GM12878 (cell line): ENCODE measurements at regions not wholly inside any gene's neighbourhood (a gene's known extent, or its start where the extent isn't known, plus 50 kb on each side); places are given as distances from the start of the nearest gene placed in this dataset.

Experiments
- ATAC-seq: fragments of 200-7000 bp; cut with Tn5 transposase; 3 replicates; pipeline ENCODE4 v1.9.1; 2020; ENCODE audit warnings: mild to moderate bottlenecking, moderate library complexity
- BruUV-seq: library from RNA; stranded (reverse); fragments of 400-500 nt; replicated peaks from 2 replicates; lab custom pipeline; 2021; lab: Mats Ljungman, UMichigan
- CTCF ChIA-PET: fragments of 300-600 bp; sonication (Branson Sonifier 250); formaldehyde crosslinking; extraction: SDS; loops from one replicate; lab custom pipeline; 2021; ENCODE audit warnings: inconsistent platforms; lab: Yijun Ruan, JAX
- POLR2A ChIA-PET: fragments of 350-600 bp; formaldehyde crosslinking; extraction: SDS; loops from one replicate; lab custom pipeline; 2021; ENCODE audit warnings: inconsistent platforms; lab: Charles Lee
- RAD21 ChIA-PET: fragments of 300-600 bp; sonication (Branson Sonifier 250); formaldehyde crosslinking; loops from one replicate; lab custom pipeline; 2023; ENCODE audit warnings: antibody characterized with exemption; ENCODE audit not compliant: unreplicated experiment; lab: Charles Lee
- SMC1A ChIA-PET: fragments of 300-600 bp; sonication (Branson Sonifier 250); formaldehyde crosslinking; loops from one replicate; lab custom pipeline; 2023; ENCODE audit not compliant: unreplicated experiment, uncharacterized antibody; lab: Charles Lee
- DNase-seq: peaks from one replicate; pipeline ENCODE4 v3.0.0-alpha.2; 2011; ENCODE audit warnings: low read depth, low spot score
- FAIRE-seq: peaks from 3 replicates; lab custom pipeline; 2011; peaks lifted over from hg19 to GRCh38; lab: Jason Lieb, UNC
- H2AFZ ChIP-seq: 2 replicates; pipeline ENCODE4 v1.6.0; 2011; ENCODE audit warnings: low read depth, low read length, control low read depth; ENCODE audit not compliant: control insufficient read depth
- H3K27ac ChIP-seq: 2 replicates; pipeline ENCODE4 v1.5.1; 2011; ENCODE audit warnings: control low read depth; ENCODE audit not compliant: control insufficient read depth, insufficient read depth
- H3K27me3 ChIP-seq, 2 experiments: replicated peaks in 1 of 2; 2 replicates each; pipeline versions ENCODE4 v1.6.0 to v1.6.1; 2011; ENCODE audit warnings: low read length in 1 of 2; ENCODE audit not compliant: control insufficient read depth in 2 of 2, insufficient read depth in 2 of 2
- H3K36me3 ChIP-seq, 2 experiments: 2 replicates each; pipeline ENCODE4 v1.5.1; 2011; ENCODE audit warnings: low read length in 1 of 2; ENCODE audit not compliant: control insufficient read depth in 2 of 2, insufficient read depth in 2 of 2
- H3K4me1 ChIP-seq: 2 replicates; pipeline ENCODE4 v1.6.1; 2011; ENCODE audit warnings: mild to moderate bottlenecking, low read length, moderate library complexity, mixed read lengths; ENCODE audit not compliant: control insufficient read depth, insufficient read depth
- H3K4me2 ChIP-seq: 2 replicates; pipeline ENCODE4 v1.6.0; 2011; ENCODE audit warnings: control low read depth; ENCODE audit not compliant: control insufficient read depth, insufficient read depth
- H3K4me3 ChIP-seq: fragments of 200-600 bp; sonication (generic); 2 replicates; pipeline ENCODE4 v1.5.1; 2016
- H3K79me2 ChIP-seq: 2 replicates; pipeline ENCODE4 v1.6.0; 2011; ENCODE audit warnings: low read length; ENCODE audit not compliant: control insufficient read depth, insufficient read depth
- H3K9ac ChIP-seq: 2 replicates; pipeline ENCODE4 v1.8.0; 2011; ENCODE audit warnings: low read length, control low read depth, mixed read lengths; ENCODE audit not compliant: control insufficient read depth, insufficient read depth
- H3K9me3 ChIP-seq: replicated peaks from 3 replicates; pipeline ENCODE4 v1.5.1; 2011; ENCODE audit warnings: mild to moderate bottlenecking, low read length; ENCODE audit not compliant: control insufficient read depth, insufficient read depth
- H4K20me1 ChIP-seq: 2 replicates; pipeline ENCODE4 v1.6.0; 2011; ENCODE audit not compliant: control insufficient read depth, insufficient read depth
- CREB1 ChIP-seq: IDR thresholded peaks from 2 replicates; pipeline ENCODE4 v1.6.1; 2012; ENCODE audit warnings: low read depth, mild to moderate bottlenecking, inconsistent platforms
- MTA2 ChIP-seq: fragments of 450-650 bp; IDR thresholded peaks from 2 replicates; pipeline ENCODE4 v1.6.1; 2016; ENCODE audit warnings: low read depth, mild to moderate bottlenecking, moderate library complexity
- POLR2AphosphoS5 ChIP-seq: IDR thresholded peaks from 2 replicates; pipeline ENCODE4 v1.6.1; 2011; ENCODE audit warnings: mild to moderate bottlenecking, low read length, inconsistent platforms
- TCF3 ChIP-seq: IDR thresholded peaks from 2 replicates; pipeline ENCODE4 v1.6.1; 2012; ENCODE audit warnings: low read depth, mild to moderate bottlenecking, low read length, borderline replicate concordance; ENCODE audit not compliant: insufficient read depth
- WRNIP1 ChIP-seq: IDR thresholded peaks from 2 replicates; pipeline ENCODE4 v1.6.1; 2011; ENCODE audit warnings: low read depth, low read length, improper control_type of control experiment, borderline replicate concordance
- WGBS: methylation state at CpG from one replicate; pipeline ENCODE4 v1.1.6; 2016; ENCODE audit warnings: low lambda C conversion rate; ENCODE audit not compliant: insufficient replicate concordance, insufficient coverage; ENCODE audit errors: missing lambda C conversion rate; 5-methylcytosine and 5-hydroxymethylcytosine counted together
- in situ Hi-C: fragments of 300-500 bp; cut with MboI; formaldehyde crosslinking; loops from 9 replicates; pipeline ENCODE4 v1.14.3; 2018; ENCODE audit warnings: mixed read lengths
- intact Hi-C: fragments of 100-400 bp; cut with micrococcal nuclease; formaldehyde crosslinking; loops from one replicate; pipeline ENCODE4 v1.14.2; 2022; ENCODE audit not compliant: unreplicated experiment
- TF ChIP-seq, protein P1 (sequence below): fragments of 450-650 bp; conservative IDR thresholded peaks from 2 replicates; pipeline ENCODE4 v1.6.1; 2017; ENCODE audit warnings: mild to moderate bottlenecking, moderate library complexity
- TF ChIP-seq, protein P2 (sequence below): fragments of 450-650 bp; formaldehyde crosslinking; IDR thresholded peaks from 2 replicates; pipeline ENCODE4 v1.4.0; 2022; ENCODE audit warnings: mild to moderate bottlenecking, moderate library complexity

DNA sequence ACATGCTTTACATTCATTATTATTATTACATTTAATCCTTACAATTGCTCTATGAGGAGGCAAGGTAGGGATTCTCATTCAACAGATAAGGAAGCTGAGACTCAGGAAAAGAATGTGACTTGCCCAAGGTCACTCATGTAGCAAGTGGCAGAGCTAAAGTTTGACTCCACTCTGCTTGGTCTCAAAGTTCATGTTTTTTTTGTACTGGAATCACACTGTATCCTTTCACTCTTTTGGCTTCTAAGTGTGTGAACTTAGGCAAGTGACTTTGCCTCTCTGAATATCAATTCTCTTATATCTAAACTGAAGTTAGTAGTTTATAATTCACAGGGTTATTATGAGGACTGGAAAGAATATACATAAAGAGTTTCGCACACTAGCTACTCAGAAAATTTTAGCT is 247.9 kb upstream of the AR start:
- CTCF ChIA-PET: interaction anchor here (1.1 kb wide), 1 partner anchor 9 kb away, joined by 3 read pairs; no protein-coding TSS in a partner anchor
- RAD21 ChIA-PET: no interaction called here
- Histone ChIP-seq H3K4me1 (no peaks in the 10 kb centered on the region), H3K36me3 (no peaks in the 10 kb centered on the region), H2AFZ (no peak overlapping the region), H3K79me2 (no peaks in the 10 kb centered on the region), H3K4me2 (no peak overlapping the region), H3K27ac (no peak overlapping the region), H3K9me3 (no peaks in the 10 kb centered on the region), H4K20me1 (no peaks in the 10 kb centered on the region), H3K9ac (no peak overlapping the region), H3K27me3 (no peaks in the 10 kb centered on the region), H3K4me3 (no peak overlapping the region)
- intact Hi-C loops: no loop called here
- ATAC-seq: no peak
- POLR2A ChIA-PET: no interaction called here
- TF ChIP-seq TCF3 (no peak), WRNIP1 (no peak), MTA2 (no peak), POLR2AphosphoS5 (no peak), CREB1 (no peak)
- TF ChIP-seq, protein P1, sequence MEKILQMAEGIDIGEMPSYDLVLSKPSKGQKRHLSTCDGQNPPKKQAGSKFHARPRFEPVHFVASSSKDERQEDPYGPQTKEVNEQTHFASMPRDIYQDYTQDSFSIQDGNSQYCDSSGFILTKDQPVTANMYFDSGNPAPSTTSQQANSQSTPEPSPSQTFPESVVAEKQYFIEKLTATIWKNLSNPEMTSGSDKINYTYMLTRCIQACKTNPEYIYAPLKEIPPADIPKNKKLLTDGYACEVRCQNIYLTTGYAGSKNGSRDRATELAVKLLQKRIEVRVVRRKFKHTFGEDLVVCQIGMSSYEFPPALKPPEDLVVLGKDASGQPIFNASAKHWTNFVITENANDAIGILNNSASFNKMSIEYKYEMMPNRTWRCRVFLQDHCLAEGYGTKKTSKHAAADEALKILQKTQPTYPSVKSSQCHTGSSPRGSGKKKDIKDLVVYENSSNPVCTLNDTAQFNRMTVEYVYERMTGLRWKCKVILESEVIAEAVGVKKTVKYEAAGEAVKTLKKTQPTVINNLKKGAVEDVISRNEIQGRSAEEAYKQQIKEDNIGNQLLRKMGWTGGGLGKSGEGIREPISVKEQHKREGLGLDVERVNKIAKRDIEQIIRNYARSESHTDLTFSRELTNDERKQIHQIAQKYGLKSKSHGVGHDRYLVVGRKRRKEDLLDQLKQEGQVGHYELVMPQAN: no peak
- TF ChIP-seq, protein P2, sequence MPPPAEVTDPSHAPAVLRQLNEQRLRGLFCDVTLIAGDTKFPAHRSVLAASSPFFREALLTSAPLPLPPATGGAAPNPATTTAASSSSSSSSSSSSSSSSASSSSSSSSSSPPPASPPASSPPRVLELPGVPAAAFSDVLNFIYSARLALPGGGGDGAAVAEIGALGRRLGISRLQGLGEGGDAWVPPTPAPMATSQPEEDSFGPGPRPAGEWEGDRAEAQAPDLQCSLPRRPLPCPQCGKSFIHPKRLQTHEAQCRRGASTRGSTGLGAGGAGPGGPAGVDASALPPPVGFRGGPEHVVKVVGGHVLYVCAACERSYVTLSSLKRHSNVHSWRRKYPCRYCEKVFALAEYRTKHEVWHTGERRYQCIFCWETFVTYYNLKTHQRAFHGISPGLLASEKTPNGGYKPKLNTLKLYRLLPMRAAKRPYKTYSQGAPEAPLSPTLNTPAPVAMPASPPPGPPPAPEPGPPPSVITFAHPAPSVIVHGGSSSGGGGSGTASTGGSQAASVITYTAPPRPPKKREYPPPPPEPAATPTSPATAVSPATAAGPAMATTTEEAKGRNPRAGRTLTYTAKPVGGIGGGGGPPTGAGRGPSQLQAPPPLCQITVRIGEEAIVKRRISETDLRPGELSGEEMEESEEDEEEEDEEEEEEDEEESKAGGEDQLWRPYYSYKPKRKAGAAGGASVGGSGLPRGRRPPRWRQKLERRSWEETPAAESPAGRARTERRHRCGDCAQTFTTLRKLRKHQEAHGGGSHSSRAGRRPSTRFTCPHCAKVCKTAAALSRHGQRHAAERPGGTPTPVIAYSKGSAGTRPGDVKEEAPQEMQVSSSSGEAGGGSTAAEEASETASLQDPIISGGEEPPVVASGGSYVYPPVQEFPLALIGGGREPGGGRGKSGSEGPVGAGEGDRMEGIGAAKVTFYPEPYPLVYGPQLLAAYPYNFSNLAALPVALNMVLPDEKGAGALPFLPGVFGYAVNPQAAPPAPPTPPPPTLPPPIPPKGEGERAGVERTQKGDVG (CRISPR knock-in tag): no peak
- no TSS peak for BruUV-seq
- in situ Hi-C loops: no loop called here
- SMC1A ChIA-PET: no interaction called here
- no peak for DNase-seq
- 45% methylated on average over 1 of the region's 1 CpG for WGBS
- FAIRE-seq: no peak
